ENCODE measurements at regions not wholly inside any gene's neighbourhood (a gene's known extent, or its start where the extent isn't known, plus 50 kb on each side); places are given as distances from the start of the nearest gene placed in this dataset.

GRCh38 chr9:89923174-89923573 is 318.4 kb downstream of the GADD45G start:
- TF ChIP-seq POLR2A (IDR thresholded peaks at IDR 0.05), result no peak
- no peak for TF ChIP-seq CTCF (IDR thresholded peaks at IDR 0.05)

All from testis (tissue), 2 donors.